ENCODE measurements at regions not wholly inside any gene's neighbourhood (a gene's known extent, or its start where the extent isn't known, plus 50 kb on each side); places are given as distances from the start of the nearest gene placed in this dataset.

DNA sequence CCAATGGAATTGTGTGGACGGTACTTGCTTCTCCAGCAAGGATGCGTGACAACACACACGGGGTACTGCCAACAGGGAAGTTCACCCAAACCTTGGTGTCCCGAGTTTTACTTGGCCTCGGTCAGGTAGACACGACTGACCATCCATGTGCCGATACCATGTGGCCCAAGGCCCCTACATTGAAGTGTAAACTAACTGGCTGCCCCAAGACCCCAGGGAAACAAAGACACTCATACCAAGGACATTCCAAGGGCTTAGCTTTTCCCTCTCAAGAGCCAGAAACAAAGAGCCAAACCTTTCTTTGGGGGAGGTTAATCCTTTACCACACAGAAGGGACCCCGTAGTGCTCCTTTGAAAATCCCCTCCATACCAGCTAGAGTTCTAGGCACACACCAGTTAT, 215.9 kb upstream of the TNRC6C start:
- no peak for TF ChIP-seq CTCF (tag by site-specific recombination; IDR thresholded peaks at IDR 0.05)
- TF ChIP-seq GLIS1 (tag by site-specific recombination; IDR thresholded peaks at IDR 0.05): no peak
- no peak for TF ChIP-seq ZNF785 (tag by site-specific recombination; IDR thresholded peaks at IDR 0.05)
- TF ChIP-seq ZBTB1 (tag by site-specific recombination; IDR thresholded peaks at IDR 0.05): no peak
- no peak for TF ChIP-seq ZNF747 (tag by site-specific recombination; IDR thresholded peaks at IDR 0.05)
- no peak for TF ChIP-seq ZNF335 (tag by site-specific recombination; conservative IDR thresholded peaks at IDR 0.05)
- TF ChIP-seq ZBTB21 (tag by site-specific recombination; IDR thresholded peaks at IDR 0.05): no peak
- no peak for TF ChIP-seq ZNF777 (tag by site-specific recombination; IDR thresholded peaks at IDR 0.05; ENCODE audit: borderline replicate concordance)
